ENCODE measurements at regions not wholly inside any gene's neighbourhood (a gene's known extent, or its start where the extent isn't known, plus 50 kb on each side); places are given as distances from the start of the nearest gene placed in this dataset.
"Not testable (repeated sequence)": the region's sequence is repeated elsewhere in the genome, so short reads cannot be mapped to it uniquely, and the experiment has no call there.

GRCh38 chr9:68593760-68594159 lies 53.1 kb upstream of the TMEM252 start:
- H3K4me1 ChIP-seq (ENCODE audit: control insufficient read depth, extremely low read depth, insufficient read depth, low read length), result not testable (repeated sequence)

DNA sequence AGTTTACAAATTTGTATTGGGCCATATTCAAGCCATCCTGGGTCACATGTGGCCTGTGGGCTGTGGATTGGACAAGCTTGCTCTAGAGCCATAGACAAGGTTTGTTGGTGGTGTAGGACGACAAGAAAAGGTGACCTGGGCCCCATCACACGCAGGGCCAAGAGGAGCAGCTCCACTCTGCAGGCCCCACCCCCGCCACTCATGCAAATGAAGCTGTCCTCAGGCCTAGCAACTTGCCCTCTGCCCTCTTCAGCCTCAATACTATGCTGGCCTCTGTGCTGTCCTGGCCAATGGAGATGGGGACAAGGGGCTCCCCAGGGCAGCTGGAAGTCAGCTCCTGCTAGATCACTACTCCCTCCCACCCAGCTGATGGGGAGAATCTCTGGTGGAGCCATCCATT lies 55.2 kb upstream of the TMEM252 start:
- Histone ChIP-seq H3K4me2 (ENCODE audit: control insufficient read depth, extremely low read depth, insufficient read depth, low read depth, low read length) (no peak overlapping the region), H3K27me3 (ENCODE audit: control insufficient read depth, extremely low read depth, insufficient read depth, low read length) (no peaks in the 10 kb centered on the region), H3K4me3 (ENCODE audit: control insufficient read depth in 2 of 3, extremely low read depth in 1 of 3, insufficient read depth in 2 of 3, low read depth in 1 of 3, low read length in 3 of 3) (no peak overlapping the region), H2AFZ (ENCODE audit: control insufficient read depth, low read length) (no peak overlapping the region), H3K79me2 (ENCODE audit: control insufficient read depth, insufficient read depth, low read length) (no peaks in the 10 kb centered on the region), H3K27ac (ENCODE audit: control insufficient read depth, insufficient read depth, low read length) (no peak overlapping the region), H3K9ac (ENCODE audit: control insufficient read depth, extremely low read depth, insufficient read depth, low read length) (no peak overlapping the region), H3K4me1 (ENCODE audit: control insufficient read depth, extremely low read depth, insufficient read depth, low read length) (no peaks in the 10 kb centered on the region), H3K36me3 (ENCODE audit: control insufficient read depth in 2 of 2, extremely low read depth in 1 of 2, insufficient read depth in 2 of 2, low read length in 2 of 2) (no peaks in the 10 kb centered on the region), H3K9me3 (ENCODE audit: control insufficient read depth, low read depth, low read length) (no peaks in the 10 kb centered on the region), H3K9me1 (ENCODE audit: control insufficient read depth, extremely low read depth, insufficient read depth, low read length) (no peaks in the 10 kb centered on the region), H4K20me1 (ENCODE audit: control insufficient read depth, extremely low read depth, insufficient read depth, low read length) (no peaks in the 10 kb centered on the region)
- DNase-seq (ENCODE audit: low read depth, low spot score), result no peak
- FAIRE-seq, result no peak
- dilution Hi-C loops (cut with MboI; ENCODE audit: extremely low pct_ligation_motif_present, low sequenced_read_pairs), result no loop called here
- TF ChIP-seq CTCF (optimal IDR thresholded peaks at IDR 0.05 in 1 of 3, IDR thresholded peaks at IDR 0.05 in 1 of 3, conservative IDR thresholded peaks at IDR 0.05 in 1 of 3; ENCODE audit: extremely low read depth in 1 of 3, insufficient read depth in 2 of 3, low read length in 3 of 3) (no peak), EZH2 (IDR thresholded peaks at IDR 0.05; ENCODE audit: low read length) (no peak)

More at GRCh38 chr9:68593760-68594159, 53.1 kb upstream of the TMEM252 start:
- H3K4me3 ChIP-seq (ENCODE audit: control insufficient read depth in 2 of 3, extremely low read depth in 1 of 3, insufficient read depth in 2 of 3, low read depth in 1 of 3, low read length in 3 of 3); H3K36me3 ChIP-seq (ENCODE audit: control insufficient read depth in 2 of 2, extremely low read depth in 1 of 2, insufficient read depth in 2 of 2, low read length in 2 of 2); H3K4me2 ChIP-seq (ENCODE audit: control insufficient read depth, extremely low read depth, insufficient read depth, low read depth, low read length); H3K9me3 ChIP-seq (ENCODE audit: control insufficient read depth, low read depth, low read length); H3K27me3 ChIP-seq (ENCODE audit: control insufficient read depth, extremely low read depth, insufficient read depth, low read length); dilution Hi-C loops (cut with MboI; ENCODE audit: extremely low pct_ligation_motif_present, low sequenced_read_pairs); H4K20me1 ChIP-seq (ENCODE audit: control insufficient read depth, extremely low read depth, insufficient read depth, low read length); H2AFZ ChIP-seq (ENCODE audit: control insufficient read depth, low read length); DNase-seq (ENCODE audit: low read depth, low spot score); FAIRE-seq; H3K79me2 ChIP-seq (ENCODE audit: control insufficient read depth, insufficient read depth, low read length); H3K27ac ChIP-seq (ENCODE audit: control insufficient read depth, insufficient read depth, low read length); H3K9me1 ChIP-seq (ENCODE audit: control insufficient read depth, extremely low read depth, insufficient read depth, low read length); H3K9ac ChIP-seq (ENCODE audit: control insufficient read depth, extremely low read depth, insufficient read depth, low read length): not testable (repeated sequence)

- Histone ChIP-seq H4K20me1 (ENCODE audit: control insufficient read depth, extremely low read depth, insufficient read depth, low read length) (no peaks in the 10 kb centered on the region), H3K4me1 (ENCODE audit: control insufficient read depth, extremely low read depth, insufficient read depth, low read length) (no peaks in the 10 kb centered on the region), H3K27ac (ENCODE audit: control insufficient read depth, insufficient read depth, low read length) (no peak overlapping the region), H3K9ac (ENCODE audit: control insufficient read depth, extremely low read depth, insufficient read depth, low read length) (no peak overlapping the region), H3K9me1 (ENCODE audit: control insufficient read depth, extremely low read depth, insufficient read depth, low read length) (no peaks in the 10 kb centered on the region), H2AFZ (ENCODE audit: control insufficient read depth, low read length) (no peak overlapping the region), H3K27me3 (ENCODE audit: control insufficient read depth, extremely low read depth, insufficient read depth, low read length) (no peaks in the 10 kb centered on the region), H3K9me3 (ENCODE audit: control insufficient read depth, low read depth, low read length) (no peaks in the 10 kb centered on the region), H3K4me3 (ENCODE audit: control insufficient read depth in 2 of 3, extremely low read depth in 1 of 3, insufficient read depth in 2 of 3, low read depth in 1 of 3, low read length in 3 of 3) (no peak overlapping the region), H3K4me2 (ENCODE audit: control insufficient read depth, extremely low read depth, insufficient read depth, low read depth, low read length) (no peak overlapping the region), H3K79me2 (ENCODE audit: control insufficient read depth, insufficient read depth, low read length) (no peaks in the 10 kb centered on the region), H3K36me3 (ENCODE audit: control insufficient read depth in 2 of 2, extremely low read depth in 1 of 2, insufficient read depth in 2 of 2, low read length in 2 of 2) (no peaks in the 10 kb centered on the region)
- DNase-seq (ENCODE audit: low read depth, low spot score) (no peak), FAIRE-seq (no peak)
- dilution Hi-C loops (cut with MboI; ENCODE audit: extremely low pct_ligation_motif_present, low sequenced_read_pairs), result no loop called here
- TF ChIP-seq EZH2 (IDR thresholded peaks at IDR 0.05; ENCODE audit: low read length) (no peak), CTCF (optimal IDR thresholded peaks at IDR 0.05 in 1 of 3, IDR thresholded peaks at IDR 0.05 in 1 of 3, conservative IDR thresholded peaks at IDR 0.05 in 1 of 3; ENCODE audit: extremely low read depth in 1 of 3, insufficient read depth in 2 of 3, low read length in 3 of 3) (no peak)
These were observed 56.8 kb upstream of the TMEM252 start for GRCh38 chr9:68597362-68597997.

Data from keratinocyte (primary cell).